Naive B cell (primary cell): ENCODE measurements at regions not wholly inside any gene's neighbourhood (a gene's known extent, or its start where the extent isn't known, plus 50 kb on each side); places are given as distances from the start of the nearest gene placed in this dataset.

Source experiments
- ATAC-seq, 2 donors: fragments of 150-1000 bp; cut with Tn5 transposase; 2 replicates each; pipeline ENCODE4 v1.10.0; 2021; ENCODE audit warnings: low read depth in 2 of 2, mild to moderate bottlenecking in 2 of 2, moderate library complexity in 2 of 2
- DNase-seq: peaks from one replicate; pipeline ENCODE4 v3.0.0; 2022
- H3K27ac Mint-ChIP-seq, 6 donors: one replicate each; pipeline ENCODE4 v1.8.0; 2020 to 2022; ENCODE audit warnings: mild to moderate bottlenecking in 6 of 6, mixed read lengths in 6 of 6, moderate library complexity in 5 of 6, inconsistent platforms in 2 of 6
- H3K27me3 Mint-ChIP-seq, 3 donors: one replicate each; pipeline ENCODE4 v1.8.0; 2021 to 2022; ENCODE audit warnings: mixed read lengths in 3 of 3, mild to moderate bottlenecking in 1 of 3
- H3K36me3 Mint-ChIP-seq, 2 donors: one replicate each; pipeline ENCODE4 v1.8.0; 2020 to 2022; ENCODE audit warnings: mixed read lengths in 2 of 2, inconsistent platforms in 1 of 2, mild to moderate bottlenecking in 1 of 2
- H3K4me1 Mint-ChIP-seq, 3 donors: one replicate each; pipeline ENCODE4 v1.8.0; 2020 to 2022; ENCODE audit warnings: mixed read lengths in 3 of 3, inconsistent platforms in 1 of 3, mild to moderate bottlenecking in 1 of 3, moderate library complexity in 1 of 3
- H3K4me3 Mint-ChIP-seq, 8 donors: one replicate each; pipeline ENCODE4 v1.8.0; 2020 to 2022; ENCODE audit warnings: mild to moderate bottlenecking in 8 of 8, mixed read lengths in 8 of 8, moderate library complexity in 8 of 8, inconsistent platforms in 2 of 8
- H3K9me3 Mint-ChIP-seq, 7 donors: one replicate each; pipeline ENCODE4 v1.8.0; 2020 to 2022; ENCODE audit warnings: mixed read lengths in 7 of 7, mild to moderate bottlenecking in 5 of 7, inconsistent platforms in 2 of 7, moderate library complexity in 1 of 7

- Mint-ChIP-seq H3K9me3 (no peaks in the 10 kb centered on the region), H3K27ac (peak overlapping the region in 3 of 6 donors; percentile 12 to 37 (median 23)), H3K27me3 (peaks cover 0 to 8% (median 0%) of the 10 kb centered on the region in 3 donors), H3K4me1 (peaks cover 0 to 4% (median 0%) of the 10 kb centered on the region in 3 donors), H3K4me3 (no peak overlapping the region), H3K36me3 (no peaks in the 10 kb centered on the region)
- ATAC-seq = peak in 1 of 2 donors; percentile 10
- no peak for DNase-seq
Observed at GRCh38 chr12:92650228-92650822, 52.5 kb upstream of the PLEKHG7 start.

DNA sequence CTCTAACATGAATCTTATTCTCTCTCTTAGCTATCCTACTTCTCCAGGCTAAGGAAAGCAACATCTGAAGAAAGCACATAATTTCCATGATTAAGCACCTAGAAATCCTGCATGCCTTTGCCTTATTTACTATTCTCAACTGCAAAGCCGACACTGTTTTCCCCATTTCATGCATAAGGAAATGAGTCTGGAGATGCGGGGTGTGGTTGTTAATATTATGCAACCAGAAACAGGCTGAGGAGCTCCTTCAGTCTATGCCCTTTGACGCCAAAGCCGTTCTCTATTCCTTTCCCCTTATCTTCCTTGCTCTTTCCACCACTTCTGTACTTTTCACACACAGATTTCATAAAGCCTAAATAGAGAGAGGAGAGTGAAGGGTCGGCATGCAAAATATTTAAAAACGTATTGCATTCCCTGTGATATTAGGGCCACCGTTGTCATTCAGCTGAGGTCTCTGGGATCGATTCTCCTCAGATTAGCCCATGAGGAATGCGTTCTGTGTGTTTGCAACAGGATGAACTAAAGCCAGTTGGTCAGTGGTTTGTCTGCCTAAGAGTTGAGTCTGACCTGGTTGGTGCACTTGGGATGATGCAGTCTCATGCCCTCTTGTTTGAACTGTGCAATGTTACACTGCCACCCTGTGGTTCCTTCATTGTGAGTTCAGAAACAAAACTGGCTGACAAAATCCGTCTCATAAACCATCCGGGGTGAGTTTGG, 53.1 kb upstream of the PLEKHG7 start:
- Mint-ChIP-seq H3K4me3 (no peak overlapping the region), H3K36me3 (no peaks in the 10 kb centered on the region), H3K9me3 (no peaks in the 10 kb centered on the region), H3K27ac (peak overlapping the region in 3 of 6 donors; percentile 12 to 37 (median 23)), H3K4me1 (peaks cover 0 to 4% (median 0%) of the 10 kb centered on the region in 3 donors), H3K27me3 (peaks cover 0 to 8% (median 0%) of the 10 kb centered on the region in 3 donors)
- DNase-seq (peak; percentile 53), ATAC-seq (peak; percentile 82 to 84)

DNA sequence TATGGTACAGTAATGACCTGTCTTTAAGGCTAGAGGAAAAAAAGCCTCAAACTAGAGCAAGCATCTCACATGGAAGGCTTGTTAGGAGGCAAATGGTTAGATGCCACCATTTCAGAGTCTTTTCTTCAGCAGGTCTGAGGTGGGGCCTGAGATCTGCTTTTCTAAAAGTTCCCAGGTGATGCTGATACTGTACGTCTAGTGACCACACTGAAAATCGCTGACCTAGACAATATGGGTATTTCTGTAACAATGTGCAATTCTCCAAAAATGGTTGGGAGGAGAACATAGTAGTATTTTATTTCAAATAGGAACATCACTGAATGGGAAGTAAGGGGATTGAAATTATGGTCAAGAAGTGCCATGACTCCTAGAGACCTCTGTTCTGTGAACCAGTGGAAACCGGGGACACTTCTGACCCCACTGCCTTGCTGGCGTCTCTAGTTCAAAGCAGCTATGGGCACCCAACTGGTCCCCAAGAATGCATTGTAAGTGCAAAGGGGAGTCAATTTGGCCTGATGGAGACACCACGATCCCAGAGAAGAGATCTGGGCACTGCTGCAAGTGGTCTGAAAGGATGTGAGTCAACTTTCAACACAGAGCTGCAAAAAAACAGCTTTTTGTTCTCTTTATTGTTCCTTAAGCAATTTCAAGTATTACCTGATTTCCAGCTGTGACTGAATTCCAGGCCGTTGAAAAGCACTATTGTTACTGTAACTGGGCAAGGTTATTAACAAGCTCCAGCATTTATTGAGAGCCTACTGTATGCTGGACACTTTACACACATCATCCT, 54.4 kb upstream of the PLEKHG7 start:
- H3K36me3 Mint-ChIP-seq = peaks cover 0 to 1% of the 10 kb centered on the region in 2 donors
- peaks cover 0 to 4% (median 0%) of the 10 kb centered on the region in 3 donors for H3K4me1 Mint-ChIP-seq
- DNase-seq (no peak), ATAC-seq (no peak)
- peaks cover 0 to 8% (median 0%) of the 10 kb centered on the region in 3 donors for H3K27me3 Mint-ChIP-seq
- peaks cover 0 to 2% (median 0%) of the 10 kb centered on the region in 7 donors for H3K9me3 Mint-ChIP-seq
- no peak overlapping the region for H3K4me3 Mint-ChIP-seq
- H3K27ac Mint-ChIP-seq = peak overlapping the region in 1 of 6 donors; percentile 12

DNA sequence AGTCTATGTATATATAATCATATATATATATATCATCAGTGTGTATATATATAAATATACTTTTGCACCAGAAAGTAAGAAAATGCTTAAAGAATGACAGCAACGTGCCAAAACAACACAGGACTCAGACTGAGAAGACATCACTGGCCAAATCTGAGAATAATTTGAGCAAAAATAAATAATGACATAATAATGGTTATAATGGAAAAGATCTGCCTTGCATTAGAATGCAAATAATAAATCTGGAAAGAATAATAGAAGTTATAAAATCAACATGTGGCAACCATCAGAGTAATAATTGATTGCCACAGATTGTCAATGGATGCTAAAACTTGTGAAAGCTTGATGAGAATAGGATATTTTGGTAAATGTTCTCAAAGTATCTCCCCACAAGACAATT, 61.5 kb upstream of the PLEKHG7 start:
- Mint-ChIP-seq H3K36me3 (peaks cover 8 to 9% of the 10 kb centered on the region in 2 donors), H3K4me1 (no peaks in the 10 kb centered on the region), H3K4me3 (no peak overlapping the region)

DNA sequence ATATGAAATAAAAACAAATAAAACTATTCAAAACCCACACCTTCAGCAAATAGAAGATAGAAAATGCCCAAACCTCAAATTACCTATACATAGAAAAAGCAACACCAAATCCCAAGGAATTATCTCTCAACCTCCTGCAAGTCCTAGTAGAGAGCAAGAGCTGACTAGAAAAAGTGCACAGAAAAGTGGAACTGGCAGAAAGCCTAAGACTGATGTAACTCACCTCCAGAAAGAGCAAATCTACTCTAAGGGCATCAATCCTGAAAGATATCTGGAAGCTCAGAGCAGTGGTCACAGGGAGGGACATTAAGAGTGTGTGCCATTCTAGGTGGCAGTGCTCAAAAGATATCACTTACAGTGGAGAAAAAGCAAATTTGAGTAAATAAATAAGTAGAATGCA, 62.1 kb upstream of the PLEKHG7 start:
- H3K9me3 Mint-ChIP-seq = peaks cover 3 to 14% (median 4%) of the 10 kb centered on the region in 7 donors
- no peak for DNase-seq
- no peaks in the 10 kb centered on the region for H3K4me1 Mint-ChIP-seq
- ATAC-seq = no peak
- peaks cover 9 to 27% (median 10%) of the 10 kb centered on the region in 3 donors for H3K27me3 Mint-ChIP-seq
- H3K4me3 Mint-ChIP-seq = no peak overlapping the region
- H3K27ac Mint-ChIP-seq = no peak overlapping the region
- H3K36me3 Mint-ChIP-seq = peaks cover 8 to 9% of the 10 kb centered on the region in 2 donors

More for the DNA sequence above, 61.5 kb upstream of the PLEKHG7 start:
- H3K9me3 Mint-ChIP-seq = peaks cover 3 to 14% (median 4%) of the 10 kb centered on the region in 7 donors
- no peak overlapping the region for H3K27ac Mint-ChIP-seq
- ATAC-seq (no peak), DNase-seq (no peak)
- peaks cover 9 to 27% (median 10%) of the 10 kb centered on the region in 3 donors for H3K27me3 Mint-ChIP-seq

DNA sequence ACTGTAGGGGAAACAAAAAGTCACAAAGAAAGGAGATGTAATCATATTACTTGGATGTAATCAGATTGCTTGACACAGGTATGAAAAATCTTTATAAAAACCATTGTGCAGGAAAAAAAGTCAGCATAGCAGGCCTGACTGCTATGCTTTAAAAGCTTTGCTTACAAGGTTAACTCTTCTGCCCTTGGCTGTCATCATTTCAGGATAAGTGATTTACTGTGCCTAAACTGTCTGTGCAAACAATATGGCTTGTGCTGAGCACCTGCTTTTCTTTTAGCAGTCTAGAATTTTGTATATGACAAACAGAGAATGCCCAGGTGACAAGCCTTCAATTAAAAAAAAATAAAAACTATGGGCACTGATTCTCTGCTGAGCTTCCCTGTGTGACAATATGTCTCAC, 63.8 kb upstream of the PLEKHG7 start:
- DNase-seq (no peak), ATAC-seq (no peak)
- peaks cover 9 to 27% (median 10%) of the 10 kb centered on the region in 3 donors for H3K27me3 Mint-ChIP-seq
- H3K9me3 Mint-ChIP-seq = peaks cover 3 to 14% (median 4%) of the 10 kb centered on the region in 7 donors
- peaks cover 8 to 9% of the 10 kb centered on the region in 2 donors for H3K36me3 Mint-ChIP-seq
- H3K27ac Mint-ChIP-seq = peak overlapping the region in 1 of 6 donors; percentile 2
- H3K4me3 Mint-ChIP-seq = no peak overlapping the region
- H3K4me1 Mint-ChIP-seq = no peaks in the 10 kb centered on the region

DNA sequence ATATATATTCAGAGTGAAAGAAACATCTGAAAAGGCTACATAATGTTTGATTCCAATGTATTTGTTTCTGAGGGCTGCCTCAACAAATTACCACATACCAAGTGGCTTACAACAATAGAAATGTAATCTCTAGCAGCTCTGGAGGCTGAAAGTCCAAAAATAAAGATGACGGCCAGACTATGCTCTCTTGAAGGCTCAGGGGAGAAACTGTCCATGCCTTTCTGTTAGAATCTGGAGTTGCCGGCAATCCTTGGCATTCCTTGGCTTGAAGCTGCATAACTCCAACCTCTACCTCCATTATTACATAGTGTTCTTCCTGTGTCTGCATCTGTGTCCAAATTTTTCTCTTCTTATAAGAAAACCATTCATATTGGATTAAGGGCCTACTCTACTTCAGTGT, 68.1 kb upstream of the PLEKHG7 start:
- Mint-ChIP-seq H3K27ac (no peak overlapping the region), H3K9me3 (no peaks in the 10 kb centered on the region), H3K4me1 (no peaks in the 10 kb centered on the region), H3K4me3 (no peak overlapping the region), H3K27me3 (peaks cover 8 to 26% (median 11%) of the 10 kb centered on the region in 3 donors), H3K36me3 (no peaks in the 10 kb centered on the region)
- DNase-seq (no peak), ATAC-seq (no peak)

GRCh38 chr12:92634202-92634601, 68.6 kb upstream of the PLEKHG7 start:
- no peaks in the 10 kb centered on the region for H3K9me3 Mint-ChIP-seq
- ATAC-seq (no peak), DNase-seq (no peak)
- H3K36me3 Mint-ChIP-seq = no peaks in the 10 kb centered on the region
- no peak overlapping the region for H3K4me3 Mint-ChIP-seq
- no peaks in the 10 kb centered on the region for H3K4me1 Mint-ChIP-seq
- peaks cover 5 to 21% (median 8%) of the 10 kb centered on the region in 3 donors for H3K27me3 Mint-ChIP-seq
- H3K27ac Mint-ChIP-seq = no peak overlapping the region

GRCh38 chr12:92630968-92631367, 71.8 kb upstream of the PLEKHG7 start:
- DNase-seq (no peak), ATAC-seq (no peak)
- H3K4me3 Mint-ChIP-seq = no peak overlapping the region
- no peak overlapping the region for H3K27ac Mint-ChIP-seq
- peaks cover 0 to 8% (median 3%) of the 10 kb centered on the region in 3 donors for H3K27me3 Mint-ChIP-seq
- H3K4me1 Mint-ChIP-seq = no peaks in the 10 kb centered on the region
- H3K9me3 Mint-ChIP-seq = no peaks in the 10 kb centered on the region
- H3K36me3 Mint-ChIP-seq = no peaks in the 10 kb centered on the region

GRCh38 chr12:92629349-92630065, 73.3 kb upstream of the PLEKHG7 start:
- Mint-ChIP-seq H3K4me1 (no peaks in the 10 kb centered on the region), H3K4me3 (no peak overlapping the region), H3K27ac (peak overlapping the region in 1 of 6 donors; percentile 8), H3K36me3 (no peaks in the 10 kb centered on the region), H3K27me3 (peaks cover 0 to 8% (median 3%) of the 10 kb centered on the region in 3 donors), H3K9me3 (no peaks in the 10 kb centered on the region)
- ATAC-seq (no peak), DNase-seq (no peak)

DNA sequence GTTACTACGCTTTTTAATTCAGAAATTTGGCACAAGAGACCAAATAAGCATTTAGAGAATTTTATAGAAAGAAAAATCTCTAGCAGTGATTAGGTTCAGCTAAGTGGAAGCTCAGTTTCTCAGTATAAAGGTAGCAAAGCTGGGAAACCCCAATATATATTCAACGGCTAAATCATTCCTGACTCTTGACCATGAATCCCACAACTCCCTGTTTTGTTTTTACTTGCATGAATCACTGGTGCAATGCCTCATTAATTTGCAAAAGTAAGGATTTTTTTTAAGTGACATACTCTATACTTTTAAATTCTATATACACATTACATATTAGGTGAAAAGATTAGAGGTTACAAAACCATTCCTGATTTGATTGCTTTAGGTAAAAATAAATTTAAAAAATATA, 74.3 kb upstream of the PLEKHG7 start:
- Mint-ChIP-seq H3K4me3 (no peak overlapping the region), H3K36me3 (no peaks in the 10 kb centered on the region), H3K9me3 (no peaks in the 10 kb centered on the region), H3K27me3 (peaks cover 0 to 2% (median 0%) of the 10 kb centered on the region in 3 donors), H3K4me1 (no peaks in the 10 kb centered on the region), H3K27ac (no peak overlapping the region)
- no peak for ATAC-seq
- no peak for DNase-seq

DNA sequence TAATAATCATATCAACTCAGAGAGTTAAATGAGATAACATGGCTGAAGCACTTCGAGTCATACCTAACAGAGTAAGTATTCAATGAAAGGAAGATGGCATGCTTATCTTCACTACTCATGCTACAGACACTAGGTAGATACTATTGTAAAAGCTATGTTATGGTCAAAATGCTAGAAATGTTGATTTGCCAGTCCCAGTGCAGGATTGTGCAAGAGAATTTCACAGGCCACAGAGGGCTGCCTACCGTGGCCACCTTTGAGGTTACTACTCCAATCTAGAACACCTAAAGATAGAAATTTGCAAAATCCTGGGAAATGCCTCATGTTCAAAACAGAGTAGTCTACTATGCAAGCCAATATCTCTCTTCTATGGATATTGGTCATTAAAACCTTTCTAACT, 75.3 kb upstream of the PLEKHG7 start:
- DNase-seq (no peak), ATAC-seq (no peak)
- no peaks in the 10 kb centered on the region for H3K27me3 Mint-ChIP-seq
- no peaks in the 10 kb centered on the region for H3K9me3 Mint-ChIP-seq
- no peak overlapping the region for H3K4me3 Mint-ChIP-seq
- no peaks in the 10 kb centered on the region for H3K36me3 Mint-ChIP-seq
- H3K27ac Mint-ChIP-seq = no peak overlapping the region
- H3K4me1 Mint-ChIP-seq = no peaks in the 10 kb centered on the region
